ENCODE measurements at regions not wholly inside any gene's neighbourhood (a gene's known extent, or its start where the extent isn't known, plus 50 kb on each side); places are given as distances from the start of the nearest gene placed in this dataset.

DNA sequence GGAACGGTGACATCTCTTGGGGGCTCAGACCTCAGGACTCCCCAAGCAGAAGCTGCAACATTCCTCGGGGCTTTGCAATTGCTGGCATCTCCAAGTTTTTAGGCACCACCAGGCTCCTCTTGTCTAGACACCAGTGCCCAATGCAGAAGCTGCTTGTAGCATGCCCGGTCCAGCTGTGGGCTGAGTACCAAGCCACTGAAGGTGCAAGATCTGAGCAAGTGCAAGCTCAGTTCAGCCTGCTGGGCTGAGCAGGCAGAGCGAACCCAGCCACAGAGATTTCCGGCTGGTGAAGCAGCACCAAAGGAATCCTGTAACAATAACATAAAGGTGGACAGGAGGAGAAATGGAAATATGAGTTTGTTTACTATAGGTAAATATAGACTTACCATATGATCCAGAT is 995.4 kb upstream of the B3GALT2 start:
- no peak for FAIRE-seq
- Histone ChIP-seq H3K27ac (no peak overlapping the region), H3K4me2 (no peak overlapping the region), H3K9me3 (no peaks in the 10 kb centered on the region), H3K4me1 (peaks cover 6% of the 10 kb centered on the region; the same call in 1 of the 3 replicates), H3K4me3 (no peak overlapping the region)
- ChIA-PET POLR2A (no interaction called here), CTCF (interaction anchor here (1.0 kb wide), 1 partner anchor 8 kb away, joined by 3 read pairs; no protein-coding TSS in a partner anchor)
- no peak for ATAC-seq
- 80% methylated on average over 5 of the region's 5 CpGs for WGBS (ENCODE audit: missing lambda C conversion rate)
- no peak for DNase-seq (ENCODE audit: low read depth in 1 of 2, low spot score in 1 of 2)
- TF ChIP-seq MAZ (IDR thresholded peaks at IDR 0.05; ENCODE audit: borderline replicate concordance, low read depth, low read length) (no peak), TP53 (CRISPR knock-in tag; IDR thresholded peaks at IDR 0.05) (no peak), FOSB (CRISPR knock-in tag; IDR thresholded peaks at IDR 0.05) (no peak), FOXS1 (CRISPR knock-in tag; IDR thresholded peaks at IDR 0.05) (no peak), ZC3H11A (IDR thresholded peaks at IDR 0.05) (no peak), POLR2AphosphoS2 (conservative IDR thresholded peaks at IDR 0.05; ENCODE audit: low read length) (no peak), FOSL2 (IDR thresholded peaks at IDR 0.05) (no peak), FOSL2 (CRISPR knock-in tag; IDR thresholded peaks at IDR 0.05) (no peak), ZSCAN20 (CRISPR knock-in tag; IDR thresholded peaks at IDR 0.05) (no peak), JUN (IDR thresholded peaks at IDR 0.05) (no peak), HDAC2 (IDR thresholded peaks at IDR 0.05) (no peak), ELK1 (IDR thresholded peaks at IDR 0.05; ENCODE audit: low read depth, low read length) (no peak), POLR2A (IDR thresholded peaks at IDR 0.05; ENCODE audit: low read length) (no peak)
- TF ChIP-seq, protein P1, sequence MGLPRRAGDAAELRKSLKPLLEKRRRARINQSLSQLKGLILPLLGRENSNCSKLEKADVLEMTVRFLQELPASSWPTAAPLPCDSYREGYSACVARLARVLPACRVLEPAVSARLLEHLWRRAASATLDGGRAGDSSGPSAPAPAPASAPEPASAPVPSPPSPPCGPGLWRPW (IDR thresholded peaks at IDR 0.05), result no peak
- TF ChIP-seq, protein P2, sequence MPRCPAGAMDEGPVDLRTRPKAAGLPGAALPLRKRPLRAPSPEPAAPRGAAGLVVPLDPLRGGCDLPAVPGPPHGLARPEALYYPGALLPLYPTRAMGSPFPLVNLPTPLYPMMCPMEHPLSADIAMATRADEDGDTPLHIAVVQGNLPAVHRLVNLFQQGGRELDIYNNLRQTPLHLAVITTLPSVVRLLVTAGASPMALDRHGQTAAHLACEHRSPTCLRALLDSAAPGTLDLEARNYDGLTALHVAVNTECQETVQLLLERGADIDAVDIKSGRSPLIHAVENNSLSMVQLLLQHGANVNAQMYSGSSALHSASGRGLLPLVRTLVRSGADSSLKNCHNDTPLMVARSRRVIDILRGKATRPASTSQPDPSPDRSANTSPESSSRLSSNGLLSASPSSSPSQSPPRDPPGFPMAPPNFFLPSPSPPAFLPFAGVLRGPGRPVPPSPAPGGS (IDR thresholded peaks at IDR 0.05), result no peak

DNA sequence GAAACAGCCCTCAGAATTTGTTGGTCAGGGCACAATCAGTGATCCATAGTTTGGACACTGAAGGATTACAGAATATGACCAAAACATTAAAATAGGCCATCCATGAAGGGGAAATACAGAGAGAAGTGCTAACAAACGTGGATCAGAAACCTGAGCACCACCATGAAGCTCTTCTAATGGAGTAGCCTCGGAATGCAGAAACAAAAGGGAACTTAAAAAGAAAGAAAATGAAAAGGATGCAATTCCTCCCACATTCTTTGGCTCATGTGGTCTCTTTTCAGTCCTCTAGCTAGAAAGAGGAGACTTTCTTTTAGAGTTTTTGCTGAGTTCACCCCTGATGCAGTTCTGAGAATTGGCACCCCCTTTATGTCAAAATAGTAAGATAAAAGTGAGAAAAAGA is 989.8 kb upstream of the B3GALT2 start:
- ChIA-PET CTCF (no interaction called here), POLR2A (no interaction called here)
- WGBS (ENCODE audit: missing lambda C conversion rate), result 16% methylated on average over 2 of the region's 2 CpGs
- Histone ChIP-seq H3K4me2 (no peak overlapping the region), H3K9me3 (no peaks in the 10 kb centered on the region), H3K4me1 (no peaks in the 10 kb centered on the region), H3K27ac (no peak overlapping the region), H3K4me3 (no peak overlapping the region)
- no peak for ATAC-seq
- no peak for FAIRE-seq
- TF ChIP-seq ELK1 (IDR thresholded peaks at IDR 0.05; ENCODE audit: low read depth, low read length) (no peak), FOSL2 (IDR thresholded peaks at IDR 0.05) (no peak), FOSL2 (CRISPR knock-in tag; IDR thresholded peaks at IDR 0.05) (no peak), NFE2L2 (conservative IDR thresholded peaks at IDR 0.05; ENCODE audit: low read length) (no peak), ZC3H11A (IDR thresholded peaks at IDR 0.05) (no peak)
- TF ChIP-seq, protein P3, sequence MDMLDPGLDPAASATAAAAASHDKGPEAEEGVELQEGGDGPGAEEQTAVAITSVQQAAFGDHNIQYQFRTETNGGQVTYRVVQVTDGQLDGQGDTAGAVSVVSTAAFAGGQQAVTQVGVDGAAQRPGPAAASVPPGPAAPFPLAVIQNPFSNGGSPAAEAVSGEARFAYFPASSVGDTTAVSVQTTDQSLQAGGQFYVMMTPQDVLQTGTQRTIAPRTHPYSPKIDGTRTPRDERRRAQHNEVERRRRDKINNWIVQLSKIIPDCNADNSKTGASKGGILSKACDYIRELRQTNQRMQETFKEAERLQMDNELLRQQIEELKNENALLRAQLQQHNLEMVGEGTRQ (IDR thresholded peaks at IDR 0.05), result no peak
- DNase-seq (ENCODE audit: low read depth in 1 of 2, low spot score in 1 of 2), result no peak

- FAIRE-seq (no peak), DNase-seq (ENCODE audit: low read depth in 1 of 2, low spot score in 1 of 2) (no peak), ATAC-seq (no peak)
- ChIA-PET CTCF (no interaction called here), POLR2A (no interaction called here)
- no peaks in the 10 kb centered on the region for H3K4me1 ChIP-seq
- H3K27ac ChIP-seq, result no peak overlapping the region
- no peak overlapping the region for H3K4me2 ChIP-seq
- TF ChIP-seq MAFK (IDR thresholded peaks at IDR 0.05; ENCODE audit: partially characterized antibody), result no peak
- no peak for TF ChIP-seq ZC3H11A (IDR thresholded peaks at IDR 0.05)
- TF ChIP-seq RAD21 (conservative IDR thresholded peaks at IDR 0.05 in 1 of 2, IDR thresholded peaks at IDR 0.05 in 1 of 2), result no peak
- TF ChIP-seq RARB (CRISPR knock-in tag; IDR thresholded peaks at IDR 0.05), result no peak
- no peak for TF ChIP-seq BHLHE40 (IDR thresholded peaks at IDR 0.05; ENCODE audit: low read depth, low read length)
- no peak for TF ChIP-seq CTCF (IDR thresholded peaks at IDR 0.05)
- TF ChIP-seq, protein P4, sequence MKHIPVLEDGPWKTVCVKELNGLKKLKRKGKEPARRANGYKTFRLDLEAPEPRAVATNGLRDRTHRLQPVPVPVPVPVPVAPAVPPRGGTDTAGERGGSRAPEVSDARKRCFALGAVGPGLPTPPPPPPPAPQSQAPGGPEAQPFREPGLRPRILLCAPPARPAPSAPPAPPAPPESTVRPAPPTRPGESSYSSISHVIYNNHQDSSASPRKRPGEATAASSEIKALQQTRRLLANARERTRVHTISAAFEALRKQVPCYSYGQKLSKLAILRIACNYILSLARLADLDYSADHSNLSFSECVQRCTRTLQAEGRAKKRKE (CRISPR knock-in tag; IDR thresholded peaks at IDR 0.05; ENCODE audit: low read depth), result no peak
- TF ChIP-seq, protein P5, sequence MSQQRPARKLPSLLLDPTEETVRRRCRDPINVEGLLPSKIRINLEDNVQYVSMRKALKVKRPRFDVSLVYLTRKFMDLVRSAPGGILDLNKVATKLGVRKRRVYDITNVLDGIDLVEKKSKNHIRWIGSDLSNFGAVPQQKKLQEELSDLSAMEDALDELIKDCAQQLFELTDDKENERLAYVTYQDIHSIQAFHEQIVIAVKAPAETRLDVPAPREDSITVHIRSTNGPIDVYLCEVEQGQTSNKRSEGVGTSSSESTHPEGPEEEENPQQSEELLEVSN (IDR thresholded peaks at IDR 0.05; ENCODE audit: borderline replicate concordance, low read depth), result no peak
- no peak for TF ChIP-seq EP300 (IDR thresholded peaks at IDR 0.05)
- no peak for TF ChIP-seq JUNB (IDR thresholded peaks at IDR 0.05)
- TF ChIP-seq ZSCAN20 (CRISPR knock-in tag; IDR thresholded peaks at IDR 0.05), result no peak
- 80% methylated on average over 1 of the region's 1 CpG for WGBS (ENCODE audit: missing lambda C conversion rate)
- H3K4me3 ChIP-seq, result no peak overlapping the region
- H3K9me3 ChIP-seq, result no peaks in the 10 kb centered on the region
These were observed 988.8 kb upstream of the B3GALT2 start for GRCh38 chr1:194175251-194175650.

All from A549 (cell line).